HFF-Myc (cell line): ENCODE measurements at regions not wholly inside any gene's neighbourhood (a gene's known extent, or its start where the extent isn't known, plus 50 kb on each side); places are given as distances from the start of the nearest gene placed in this dataset.

ENCODE experiments used
- DNase-seq: peaks from one replicate; pipeline ENCODE4 v3.0.0-alpha.2; 2011; ENCODE audit warnings: low read depth; ENCODE audit errors: extremely low read depth
- H3K4me3 ChIP-seq: replicated peaks from 2 replicates; pipeline ENCODE4 v1.5.1; 2011; ENCODE audit warnings: low read depth, mild to moderate bottlenecking, control low read depth, low read length
- TF ChIP-seq, protein P1 (sequence below): IDR thresholded peaks from 2 replicates; pipeline ENCODE4 v1.5.1; 2012; ENCODE audit warnings: mild to moderate bottlenecking, low read depth, low read length, control low read depth; ENCODE audit errors: missing control alignments

DNA sequence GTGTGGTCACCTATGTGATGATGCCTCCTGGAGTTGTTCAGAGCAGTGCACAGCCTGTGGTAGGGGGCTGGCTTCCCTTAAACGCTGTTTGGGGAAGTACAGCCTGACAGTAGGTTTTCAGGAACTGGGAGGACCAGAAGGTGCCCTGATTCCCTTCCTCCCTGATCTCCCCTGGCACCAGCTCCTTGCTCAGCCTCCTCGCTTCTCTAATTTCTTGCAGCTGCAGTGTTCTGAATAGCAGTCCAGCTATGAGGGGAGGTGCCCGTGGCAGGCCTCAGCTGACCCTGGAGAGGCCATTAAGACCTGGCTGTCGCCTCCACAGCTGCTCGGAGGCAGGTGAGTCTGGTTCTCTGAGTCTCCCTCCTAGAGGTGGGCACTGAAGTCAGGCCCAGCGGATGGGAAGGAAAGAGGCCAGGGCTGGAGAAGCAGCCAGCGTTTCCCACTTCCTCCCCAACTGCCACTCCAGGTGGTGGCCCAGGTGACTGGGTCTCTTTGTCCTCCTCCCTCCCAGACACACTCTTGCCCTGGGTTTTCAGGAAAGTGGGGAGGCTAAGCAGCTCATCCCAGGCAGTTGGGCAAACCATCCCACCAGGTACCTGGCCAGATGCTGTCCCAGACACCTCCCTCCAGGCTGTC is 52.0 kb upstream of the RPL11 start:
- H3K4me3 ChIP-seq: no peak overlapping the region
- no peak for DNase-seq
- TF ChIP-seq, protein P1, sequence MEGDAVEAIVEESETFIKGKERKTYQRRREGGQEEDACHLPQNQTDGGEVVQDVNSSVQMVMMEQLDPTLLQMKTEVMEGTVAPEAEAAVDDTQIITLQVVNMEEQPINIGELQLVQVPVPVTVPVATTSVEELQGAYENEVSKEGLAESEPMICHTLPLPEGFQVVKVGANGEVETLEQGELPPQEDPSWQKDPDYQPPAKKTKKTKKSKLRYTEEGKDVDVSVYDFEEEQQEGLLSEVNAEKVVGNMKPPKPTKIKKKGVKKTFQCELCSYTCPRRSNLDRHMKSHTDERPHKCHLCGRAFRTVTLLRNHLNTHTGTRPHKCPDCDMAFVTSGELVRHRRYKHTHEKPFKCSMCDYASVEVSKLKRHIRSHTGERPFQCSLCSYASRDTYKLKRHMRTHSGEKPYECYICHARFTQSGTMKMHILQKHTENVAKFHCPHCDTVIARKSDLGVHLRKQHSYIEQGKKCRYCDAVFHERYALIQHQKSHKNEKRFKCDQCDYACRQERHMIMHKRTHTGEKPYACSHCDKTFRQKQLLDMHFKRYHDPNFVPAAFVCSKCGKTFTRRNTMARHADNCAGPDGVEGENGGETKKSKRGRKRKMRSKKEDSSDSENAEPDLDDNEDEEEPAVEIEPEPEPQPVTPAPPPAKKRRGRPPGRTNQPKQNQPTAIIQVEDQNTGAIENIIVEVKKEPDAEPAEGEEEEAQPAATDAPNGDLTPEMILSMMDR: no peak

DNA sequence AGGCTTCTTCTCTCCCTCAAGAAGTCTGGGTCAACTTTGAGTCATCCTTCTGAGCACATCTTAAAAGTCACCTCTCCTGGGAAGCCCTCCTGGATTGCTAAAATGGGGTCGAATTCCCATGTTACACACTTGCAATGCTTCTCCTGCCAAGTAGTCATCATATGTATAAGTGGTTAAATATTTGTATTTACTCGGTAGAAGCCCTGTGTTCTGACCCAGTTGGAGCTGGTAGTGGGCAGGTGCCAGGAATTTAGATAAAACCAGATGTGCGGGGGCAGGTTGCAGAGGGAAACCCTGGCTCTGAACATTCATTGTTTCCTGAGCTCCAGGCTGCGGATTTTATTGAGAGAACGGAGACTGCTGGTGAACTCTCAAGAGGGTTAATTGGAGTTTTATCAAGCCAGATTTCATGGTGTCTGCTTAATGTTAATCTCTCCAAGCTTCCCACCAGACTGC is 52.8 kb upstream of the RPL11 start:
- TF ChIP-seq, protein P1: no peak
- peak; percentile 12 for DNase-seq

DNA sequence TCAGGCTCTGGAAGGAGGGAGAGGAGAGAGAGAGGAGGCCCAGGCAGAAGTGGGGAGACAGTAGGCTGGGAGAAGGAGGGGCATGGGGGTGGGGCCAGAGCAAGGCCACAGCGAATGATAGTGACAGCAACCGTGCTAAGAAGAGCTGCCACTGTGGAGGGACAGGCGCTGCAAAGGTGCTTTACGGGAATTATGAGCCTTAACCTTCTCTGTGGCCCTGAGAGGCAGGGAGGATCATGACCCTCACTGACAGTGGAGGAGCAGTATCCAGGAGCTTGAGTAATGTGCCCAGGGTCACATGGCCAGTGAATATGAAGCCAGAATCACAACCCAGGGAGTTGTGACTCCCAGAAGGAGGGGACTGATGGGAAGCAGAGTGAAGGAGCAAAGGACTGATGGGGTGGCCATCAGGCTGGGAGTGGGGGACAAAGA is 53.4 kb upstream of the RPL11 start:
- TF ChIP-seq, protein P1: no peak
- no peak overlapping the region for H3K4me3 ChIP-seq
- no peak for DNase-seq

More for the DNA sequence above, 52.8 kb upstream of the RPL11 start:
- no peak overlapping the region for H3K4me3 ChIP-seq

DNA sequence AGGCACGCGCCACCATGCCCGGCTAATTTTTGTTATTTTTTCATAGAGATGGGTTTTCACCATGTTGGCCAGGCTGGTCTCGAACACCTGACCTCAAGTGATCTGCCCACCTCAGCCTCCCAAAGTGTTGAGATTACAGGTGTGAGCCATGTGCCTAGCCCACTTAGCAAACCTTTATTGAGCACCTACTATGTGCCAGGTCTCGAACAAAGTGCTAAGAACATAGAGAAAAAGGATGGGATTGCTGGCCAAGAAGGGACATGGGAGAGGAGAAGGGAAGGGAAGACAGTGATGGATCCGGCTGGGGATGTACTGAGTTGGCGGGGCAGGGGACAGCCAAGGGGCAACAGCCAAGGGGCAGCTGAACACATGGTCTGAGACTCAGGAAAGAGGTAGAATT is 55.6 kb upstream of the RPL11 start:
- TF ChIP-seq, protein P1: no peak
- H3K4me3 ChIP-seq: no peak overlapping the region
- DNase-seq: no peak

DNA sequence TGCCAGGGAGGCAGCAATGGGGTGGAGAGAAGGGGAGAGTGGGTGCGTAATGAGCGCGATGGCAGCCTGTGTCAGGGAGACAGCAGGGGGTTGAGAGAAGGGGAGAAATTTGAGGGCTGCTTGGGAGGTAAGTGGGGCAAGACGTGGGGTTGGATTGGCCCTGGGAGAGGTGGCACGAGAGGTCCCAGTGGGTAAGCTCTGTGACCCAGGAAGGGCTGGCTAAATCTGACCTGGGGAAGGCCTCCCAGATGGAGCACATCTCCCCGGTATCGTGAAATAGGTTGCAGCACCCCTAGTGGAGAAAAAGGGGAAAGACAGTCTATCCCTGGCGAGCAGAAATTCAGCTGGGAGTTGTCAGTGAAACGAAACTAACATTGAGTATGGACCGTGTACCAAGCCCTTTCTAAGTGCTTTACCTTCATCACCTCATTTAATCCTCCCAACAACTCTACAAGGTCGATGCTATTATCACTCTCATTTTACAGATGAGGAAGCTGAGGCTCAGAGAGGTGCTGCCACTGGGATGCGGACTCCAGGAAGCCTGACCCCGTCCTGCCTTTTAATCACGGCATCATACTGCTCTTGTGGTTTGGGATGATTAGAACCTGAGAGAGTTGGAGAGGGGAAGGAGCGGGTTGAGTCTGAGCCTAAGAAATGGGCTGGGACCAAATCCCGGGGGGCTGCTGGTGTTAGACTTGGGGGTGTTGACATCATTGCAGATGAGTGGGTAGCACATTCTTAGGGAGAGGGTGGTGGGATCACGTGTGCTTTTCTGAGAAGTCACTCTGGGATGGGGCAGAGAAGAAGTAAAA is 56.6 kb upstream of the RPL11 start:
- TF ChIP-seq, protein P1: peak; percentile 91
- peak overlapping the region; percentile 45 for H3K4me3 ChIP-seq
- peak; percentile 63 for DNase-seq

DNA sequence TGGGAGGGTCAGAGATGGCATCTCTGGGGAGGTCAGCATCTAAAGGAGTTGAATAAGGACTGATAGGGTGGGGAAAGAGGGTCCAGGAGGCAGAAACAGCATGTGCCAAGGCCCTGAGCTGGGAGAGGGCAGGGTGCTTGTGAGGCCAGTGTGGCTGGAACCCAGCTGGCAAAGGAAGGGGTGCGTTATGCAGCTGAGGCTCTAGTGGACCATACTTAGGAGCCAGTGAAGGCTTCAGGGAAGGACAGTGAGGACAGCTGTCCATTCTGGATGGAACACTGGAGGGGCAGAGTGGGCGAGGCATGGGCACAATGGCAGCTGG is 57.1 kb upstream of the RPL11 start:
- DNase-seq: no peak
- H3K4me3 ChIP-seq: no peak overlapping the region
- TF ChIP-seq, protein P1: no peak
